ENCODE measurements at regions not wholly inside any gene's neighbourhood (a gene's known extent, or its start where the extent isn't known, plus 50 kb on each side); places are given as distances from the start of the nearest gene placed in this dataset.

DNA sequence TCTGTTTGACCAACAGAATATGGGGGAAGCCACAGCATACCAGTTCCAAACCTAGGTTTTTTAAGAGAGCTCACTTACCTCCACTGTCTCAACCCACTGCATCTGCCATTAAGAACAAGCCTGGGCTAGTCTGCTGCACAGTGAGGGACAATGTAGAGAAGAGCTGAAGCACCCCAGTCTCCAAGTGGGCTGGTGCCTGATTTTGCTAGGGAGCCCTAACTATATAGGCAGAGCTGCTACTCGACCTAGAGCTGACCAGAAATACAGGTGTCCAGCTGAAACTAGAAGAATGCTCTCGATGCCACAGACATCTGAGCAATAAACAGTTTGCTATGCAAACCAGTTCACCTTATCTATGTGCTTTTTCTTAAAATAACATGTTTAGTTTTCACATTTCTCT lies 106.9 kb upstream of the BET1 start:
- TF ChIP-seq POLR2A (IDR thresholded peaks at IDR 0.05; ENCODE audit: low read depth, low read length) (no peak), POLR2AphosphoS5 (IDR thresholded peaks at IDR 0.05; ENCODE audit: low read depth, low read length) (no peak)

Measured in GM12891 (cell line).